ENCODE measurements at regions not wholly inside any gene's neighbourhood (a gene's known extent, or its start where the extent isn't known, plus 50 kb on each side); places are given as distances from the start of the nearest gene placed in this dataset.

DNA sequence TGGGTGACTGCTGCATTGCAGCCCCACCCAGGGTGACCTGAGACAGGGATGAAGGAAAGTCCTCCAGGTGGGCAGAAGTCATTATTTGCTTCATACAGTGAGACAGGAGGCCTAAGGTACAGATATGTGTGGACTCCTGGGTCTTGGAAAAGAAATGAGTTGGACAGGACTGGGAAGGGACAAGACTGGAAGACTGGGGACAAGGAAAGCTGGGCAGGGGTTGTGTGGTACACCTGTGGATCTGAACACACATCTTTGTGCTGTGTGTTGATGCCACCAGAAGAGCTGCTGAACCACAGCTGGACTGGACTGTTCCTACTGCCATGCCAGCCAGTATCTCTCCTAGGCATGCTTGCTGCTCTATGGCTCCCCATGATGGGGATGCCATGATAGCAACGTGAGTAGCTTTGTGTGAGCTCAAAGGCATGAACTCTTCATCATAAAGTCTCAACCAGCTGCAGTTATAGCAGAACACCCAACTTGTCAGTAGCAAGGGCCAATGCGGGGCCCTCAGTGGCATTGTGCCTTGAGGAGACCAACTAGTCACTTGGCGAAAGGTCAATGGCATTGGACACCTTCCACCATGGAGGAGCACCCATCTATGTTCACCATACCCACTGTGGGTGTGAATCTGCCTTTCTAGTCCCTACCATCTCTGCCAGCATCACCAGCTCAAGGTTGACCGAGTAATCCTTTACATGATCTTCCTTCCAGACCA lies 76.0 kb upstream of the GRB10 start:
- H3K4me3 ChIP-seq (ENCODE audit: severe bottlenecking): no peak overlapping the region
- no peak for ATAC-seq (ENCODE audit: low read depth)
- no peak overlapping the region for H3K27ac ChIP-seq (ENCODE audit: poor library complexity, severe bottlenecking)
- no peaks in the 10 kb centered on the region for H3K36me3 ChIP-seq (ENCODE audit: low read depth)
- DNase-seq (ENCODE audit: low spot score): no peak
- no peaks in the 10 kb centered on the region for H3K27me3 ChIP-seq (ENCODE audit: insufficient read depth, poor library complexity, severe bottlenecking)
- no peaks in the 10 kb centered on the region for H3K9me3 ChIP-seq (ENCODE audit: severe bottlenecking)
- no peaks in the 10 kb centered on the region for H3K4me1 ChIP-seq (ENCODE audit: insufficient read depth, poor library complexity, severe bottlenecking)
- TF ChIP-seq, protein P1, sequence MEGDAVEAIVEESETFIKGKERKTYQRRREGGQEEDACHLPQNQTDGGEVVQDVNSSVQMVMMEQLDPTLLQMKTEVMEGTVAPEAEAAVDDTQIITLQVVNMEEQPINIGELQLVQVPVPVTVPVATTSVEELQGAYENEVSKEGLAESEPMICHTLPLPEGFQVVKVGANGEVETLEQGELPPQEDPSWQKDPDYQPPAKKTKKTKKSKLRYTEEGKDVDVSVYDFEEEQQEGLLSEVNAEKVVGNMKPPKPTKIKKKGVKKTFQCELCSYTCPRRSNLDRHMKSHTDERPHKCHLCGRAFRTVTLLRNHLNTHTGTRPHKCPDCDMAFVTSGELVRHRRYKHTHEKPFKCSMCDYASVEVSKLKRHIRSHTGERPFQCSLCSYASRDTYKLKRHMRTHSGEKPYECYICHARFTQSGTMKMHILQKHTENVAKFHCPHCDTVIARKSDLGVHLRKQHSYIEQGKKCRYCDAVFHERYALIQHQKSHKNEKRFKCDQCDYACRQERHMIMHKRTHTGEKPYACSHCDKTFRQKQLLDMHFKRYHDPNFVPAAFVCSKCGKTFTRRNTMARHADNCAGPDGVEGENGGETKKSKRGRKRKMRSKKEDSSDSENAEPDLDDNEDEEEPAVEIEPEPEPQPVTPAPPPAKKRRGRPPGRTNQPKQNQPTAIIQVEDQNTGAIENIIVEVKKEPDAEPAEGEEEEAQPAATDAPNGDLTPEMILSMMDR (IDR thresholded peaks at IDR 0.05; ENCODE audit: poor library complexity, severe bottlenecking): no peak

DNA sequence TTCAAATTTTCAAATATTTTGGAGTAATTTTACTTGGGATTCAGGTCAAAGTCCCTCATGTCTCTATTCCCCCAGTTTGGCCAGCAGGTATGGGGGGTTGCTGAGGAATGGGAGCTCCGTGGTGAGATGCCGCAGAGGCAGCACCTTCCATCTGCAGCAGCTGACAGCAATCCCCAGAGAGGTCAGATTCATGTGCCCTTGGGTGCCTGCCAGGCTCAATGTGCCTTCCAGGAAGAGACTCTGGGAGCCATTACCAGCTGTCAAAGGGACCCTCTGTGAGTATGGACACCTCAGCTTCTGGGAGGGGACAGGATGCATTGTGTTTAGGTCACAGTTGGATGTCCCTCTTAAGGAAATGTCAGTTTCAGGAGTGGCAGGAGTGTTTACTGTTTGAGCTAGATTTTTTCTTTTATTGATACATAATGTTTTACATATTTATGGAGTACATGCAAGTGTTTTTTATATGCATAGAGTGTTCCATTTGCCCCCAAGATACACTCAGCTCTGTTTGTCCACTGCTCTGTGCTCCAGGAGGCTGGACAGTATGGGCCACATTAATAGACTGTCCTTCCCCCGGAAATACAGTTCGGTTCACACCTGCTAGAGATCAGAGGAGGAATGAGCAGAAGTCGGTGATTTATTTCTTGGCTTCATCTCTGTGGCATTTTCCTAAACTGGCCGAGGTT lies 75.3 kb upstream of the GRB10 start:
- Histone ChIP-seq H3K27me3 (ENCODE audit: insufficient read depth, poor library complexity, severe bottlenecking) (no peaks in the 10 kb centered on the region), H3K4me1 (ENCODE audit: insufficient read depth, poor library complexity, severe bottlenecking) (no peaks in the 10 kb centered on the region), H3K36me3 (ENCODE audit: low read depth) (no peaks in the 10 kb centered on the region), H3K9me3 (ENCODE audit: severe bottlenecking) (no peaks in the 10 kb centered on the region), H3K4me3 (ENCODE audit: severe bottlenecking) (no peak overlapping the region), H3K27ac (ENCODE audit: poor library complexity, severe bottlenecking) (no peak overlapping the region)
- TF ChIP-seq, protein P1 (IDR thresholded peaks at IDR 0.05; ENCODE audit: poor library complexity, severe bottlenecking): no peak
- ATAC-seq (ENCODE audit: low read depth) (no peak), DNase-seq (ENCODE audit: low spot score) (no peak)

DNA sequence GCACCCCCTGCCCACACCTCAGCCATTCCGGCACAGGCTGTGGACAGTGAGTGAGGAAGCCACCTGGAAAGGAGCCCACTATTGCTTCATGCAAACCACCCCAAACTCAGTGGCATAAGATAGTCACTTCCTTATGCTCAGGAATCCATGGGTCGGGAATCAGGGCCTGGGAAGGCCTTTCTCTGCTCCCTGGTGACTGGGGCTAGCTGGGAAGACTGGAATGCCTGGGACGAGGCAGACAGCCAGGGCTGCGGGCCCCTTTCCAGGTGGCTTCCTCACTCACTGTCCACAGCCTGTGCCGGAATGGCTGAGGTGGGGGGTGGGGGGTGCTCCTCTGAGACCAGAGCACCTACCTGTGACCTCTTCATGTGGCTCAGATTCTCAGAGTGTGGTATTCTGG lies 74.1 kb upstream of the GRB10 start:
- DNase-seq (ENCODE audit: low spot score): no peak
- ATAC-seq (ENCODE audit: low read depth): no peak
- TF ChIP-seq, protein P1 (IDR thresholded peaks at IDR 0.05; ENCODE audit: poor library complexity, severe bottlenecking): no peak
- Histone ChIP-seq H3K27me3 (ENCODE audit: insufficient read depth, poor library complexity, severe bottlenecking) (no peaks in the 10 kb centered on the region), H3K4me1 (ENCODE audit: insufficient read depth, poor library complexity, severe bottlenecking) (no peaks in the 10 kb centered on the region), H3K4me3 (ENCODE audit: severe bottlenecking) (no peak overlapping the region), H3K27ac (ENCODE audit: poor library complexity, severe bottlenecking) (no peak overlapping the region), H3K36me3 (ENCODE audit: low read depth) (no peaks in the 10 kb centered on the region), H3K9me3 (ENCODE audit: severe bottlenecking) (no peaks in the 10 kb centered on the region)

DNA sequence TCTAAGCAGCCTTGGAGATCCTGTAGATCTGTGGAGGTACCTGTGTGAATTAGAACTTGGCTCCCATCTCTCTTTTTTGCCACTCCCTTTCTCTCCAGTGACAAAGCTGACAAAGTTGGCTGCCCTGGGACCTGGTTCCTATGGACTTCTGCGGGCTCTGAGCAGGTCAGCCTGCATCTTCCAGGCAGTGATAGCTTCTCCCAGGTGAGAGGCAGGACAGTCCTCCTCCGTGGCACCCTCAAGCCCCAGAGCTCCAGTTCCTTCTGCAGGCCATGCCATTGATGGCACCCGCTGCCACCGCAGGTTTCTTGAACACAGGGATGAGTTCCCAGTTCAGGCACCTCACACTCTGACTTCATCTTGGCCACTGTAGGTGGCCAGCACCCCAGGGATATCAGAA lies 73.5 kb upstream of the GRB10 start:
- Histone ChIP-seq H3K36me3 (ENCODE audit: low read depth) (no peaks in the 10 kb centered on the region), H3K4me1 (ENCODE audit: insufficient read depth, poor library complexity, severe bottlenecking) (no peaks in the 10 kb centered on the region), H3K4me3 (ENCODE audit: severe bottlenecking) (no peak overlapping the region), H3K9me3 (ENCODE audit: severe bottlenecking) (no peaks in the 10 kb centered on the region), H3K27ac (ENCODE audit: poor library complexity, severe bottlenecking) (no peak overlapping the region), H3K27me3 (ENCODE audit: insufficient read depth, poor library complexity, severe bottlenecking) (no peaks in the 10 kb centered on the region)
- DNase-seq (ENCODE audit: low spot score) (no peak), ATAC-seq (ENCODE audit: low read depth) (no peak)
- TF ChIP-seq, protein P1 (IDR thresholded peaks at IDR 0.05; ENCODE audit: poor library complexity, severe bottlenecking): no peak

DNA sequence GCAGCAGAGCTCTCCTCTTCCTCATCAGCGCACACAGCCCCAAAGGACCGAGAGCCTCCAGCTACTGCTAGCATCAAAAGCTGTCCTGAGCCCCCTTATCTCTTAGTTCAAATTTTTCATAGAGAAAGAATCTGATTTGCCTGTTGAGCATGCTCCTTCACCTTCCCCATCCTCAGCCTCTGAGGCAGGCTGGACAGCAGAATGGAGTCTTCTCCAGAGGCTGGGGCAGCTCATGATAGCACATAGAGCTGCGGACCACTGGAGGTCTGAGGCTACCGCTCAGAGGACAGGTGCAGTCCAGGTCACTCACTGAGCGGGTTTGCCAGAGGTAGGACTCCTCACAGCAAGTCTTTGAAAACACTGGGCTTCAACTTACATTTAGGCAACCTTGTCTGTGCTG lies 72.8 kb upstream of the GRB10 start:
- H3K4me1 ChIP-seq (ENCODE audit: insufficient read depth, poor library complexity, severe bottlenecking): no peaks in the 10 kb centered on the region
- no peak for ATAC-seq (ENCODE audit: low read depth)
- DNase-seq (ENCODE audit: low spot score): no peak

More for the DNA sequence above, 72.8 kb upstream of the GRB10 start:
- TF ChIP-seq, protein P1 (IDR thresholded peaks at IDR 0.05; ENCODE audit: poor library complexity, severe bottlenecking): no peak
- Histone ChIP-seq H3K9me3 (ENCODE audit: severe bottlenecking) (no peaks in the 10 kb centered on the region), H3K27ac (ENCODE audit: poor library complexity, severe bottlenecking) (no peak overlapping the region), H3K27me3 (ENCODE audit: insufficient read depth, poor library complexity, severe bottlenecking) (no peaks in the 10 kb centered on the region), H3K36me3 (ENCODE audit: low read depth) (no peaks in the 10 kb centered on the region), H3K4me3 (ENCODE audit: severe bottlenecking) (no peak overlapping the region)

Measured in RWPE2 (cell line).